GM12865 (cell line): ENCODE measurements at regions not wholly inside any gene's neighbourhood (a gene's known extent, or its start where the extent isn't known, plus 50 kb on each side); places are given as distances from the start of the nearest gene placed in this dataset.
"Not testable (repeated sequence)": the region's sequence is repeated elsewhere in the genome, so short reads cannot be mapped to it uniquely, and the experiment has no call there.

Source experiments
- DNase-seq: peaks from one replicate; pipeline ENCODE4 v3.0.0; 2010; ENCODE audit warnings: low read depth
- H3K4me3 ChIP-seq: 2 replicates; pipeline ENCODE4 v1.5.1; 2011; ENCODE audit warnings: mild to moderate bottlenecking, low read depth, low read length, control low read depth
- TF ChIP-seq, protein P1 (sequence below): IDR thresholded peaks from 2 replicates; pipeline ENCODE4 v1.5.1; 2011; ENCODE audit warnings: low read length, control low read depth, low read depth, inconsistent platforms; ENCODE audit not compliant: insufficient read depth; ENCODE audit errors: missing control alignments

DNA sequence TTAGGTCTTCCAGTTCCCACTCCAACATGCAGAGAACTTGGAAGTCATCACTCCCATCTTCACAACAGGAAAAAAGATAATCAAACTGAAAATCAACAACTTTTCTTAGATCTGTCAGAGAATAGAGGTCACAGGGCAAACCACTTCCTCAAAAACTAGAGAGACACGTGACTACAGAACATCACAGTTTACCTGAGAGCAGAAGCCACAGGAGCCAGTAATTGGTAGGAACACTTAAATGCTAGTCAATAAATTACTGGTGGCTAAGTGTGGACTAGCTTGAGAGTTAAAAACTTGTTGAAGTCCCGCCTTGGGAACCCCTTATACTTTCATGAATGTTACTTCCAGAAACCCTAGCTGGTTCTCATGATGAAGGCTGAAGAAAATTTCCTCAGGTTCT lies 81.1 kb downstream of the THSD1 start:
- not testable (repeated sequence) for DNase-seq, H3K4me3 ChIP-seq

- DNase-seq, result no peak
- no peak overlapping the region for H3K4me3 ChIP-seq
- TF ChIP-seq, protein P1, sequence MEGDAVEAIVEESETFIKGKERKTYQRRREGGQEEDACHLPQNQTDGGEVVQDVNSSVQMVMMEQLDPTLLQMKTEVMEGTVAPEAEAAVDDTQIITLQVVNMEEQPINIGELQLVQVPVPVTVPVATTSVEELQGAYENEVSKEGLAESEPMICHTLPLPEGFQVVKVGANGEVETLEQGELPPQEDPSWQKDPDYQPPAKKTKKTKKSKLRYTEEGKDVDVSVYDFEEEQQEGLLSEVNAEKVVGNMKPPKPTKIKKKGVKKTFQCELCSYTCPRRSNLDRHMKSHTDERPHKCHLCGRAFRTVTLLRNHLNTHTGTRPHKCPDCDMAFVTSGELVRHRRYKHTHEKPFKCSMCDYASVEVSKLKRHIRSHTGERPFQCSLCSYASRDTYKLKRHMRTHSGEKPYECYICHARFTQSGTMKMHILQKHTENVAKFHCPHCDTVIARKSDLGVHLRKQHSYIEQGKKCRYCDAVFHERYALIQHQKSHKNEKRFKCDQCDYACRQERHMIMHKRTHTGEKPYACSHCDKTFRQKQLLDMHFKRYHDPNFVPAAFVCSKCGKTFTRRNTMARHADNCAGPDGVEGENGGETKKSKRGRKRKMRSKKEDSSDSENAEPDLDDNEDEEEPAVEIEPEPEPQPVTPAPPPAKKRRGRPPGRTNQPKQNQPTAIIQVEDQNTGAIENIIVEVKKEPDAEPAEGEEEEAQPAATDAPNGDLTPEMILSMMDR, result no peak
Observed at GRCh38 chr13:52319876-52320275, 86.1 kb downstream of the THSD1 start.

GRCh38 chr13:52309833-52310232 lies 96.1 kb downstream of the THSD1 start:
- DNase-seq, H3K4me3 ChIP-seq: not testable (repeated sequence)

- not testable (repeated sequence) for H3K4me3 ChIP-seq, DNase-seq
Observed at GRCh38 chr13:52306336-52306735, 99.6 kb downstream of the THSD1 start.

DNA sequence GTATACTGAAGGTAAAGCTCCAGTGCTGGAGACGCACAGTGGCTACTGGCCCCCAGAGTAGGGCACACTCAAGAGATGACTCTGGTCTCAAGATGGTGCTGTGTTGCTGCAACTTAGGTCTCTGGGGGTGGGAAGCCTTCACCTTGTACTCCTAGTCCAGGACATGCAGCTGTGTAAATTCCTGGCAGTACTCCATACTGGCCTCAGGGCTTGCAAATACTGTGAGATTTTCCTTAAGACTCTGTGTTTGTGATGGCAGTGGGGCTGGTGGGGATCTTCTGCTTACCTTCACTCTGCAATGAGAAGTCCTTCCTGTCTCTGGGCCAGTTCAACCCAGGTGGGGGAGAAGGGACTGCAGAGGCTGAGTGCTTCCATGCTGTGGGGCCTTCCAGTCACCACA lies 102.9 kb downstream of the THSD1 start:
- DNase-seq, H3K4me3 ChIP-seq: not testable (repeated sequence)

DNA sequence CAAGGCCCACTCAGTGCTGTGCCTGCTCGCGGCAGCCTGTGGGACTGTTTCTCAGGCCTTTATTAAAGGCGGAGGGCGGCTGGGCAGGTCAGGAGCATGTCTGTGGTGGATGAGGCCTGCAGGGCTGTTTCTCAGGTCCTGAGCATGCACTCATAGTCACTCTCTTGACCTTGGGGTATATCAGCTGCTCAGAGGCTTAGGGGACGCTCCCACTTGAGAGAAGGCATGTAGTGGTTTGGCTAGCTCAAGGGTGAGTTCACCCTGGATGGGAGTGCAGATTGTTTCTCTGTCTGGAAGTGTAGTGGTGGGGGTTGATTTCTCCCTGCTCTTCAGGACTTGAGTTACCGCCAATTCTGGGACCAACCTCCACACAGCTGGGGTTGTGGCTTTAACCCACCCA lies 103.3 kb downstream of the THSD1 start:
- not testable (repeated sequence) for H3K4me3 ChIP-seq, DNase-seq

GRCh38 chr13:52301810-52302400 lies 104.1 kb downstream of the THSD1 start:
- not testable (repeated sequence) for H3K4me3 ChIP-seq, DNase-seq

GRCh38 chr13:52298079-52298661 lies 107.8 kb downstream of the THSD1 start:
- not testable (repeated sequence) for H3K4me3 ChIP-seq, DNase-seq

- H3K4me3 ChIP-seq, DNase-seq: not testable (repeated sequence)
Observed at GRCh38 chr13:52288891-52289290, 117.1 kb downstream of the THSD1 start.

GRCh38 chr13:52281387-52281786 lies 122.0 kb upstream of the NEK3 start:
- H3K4me3 ChIP-seq, DNase-seq: not testable (repeated sequence)

GRCh38 chr13:52279408-52279807 lies 120.0 kb upstream of the NEK3 start:
- not testable (repeated sequence) for DNase-seq, H3K4me3 ChIP-seq

DNA sequence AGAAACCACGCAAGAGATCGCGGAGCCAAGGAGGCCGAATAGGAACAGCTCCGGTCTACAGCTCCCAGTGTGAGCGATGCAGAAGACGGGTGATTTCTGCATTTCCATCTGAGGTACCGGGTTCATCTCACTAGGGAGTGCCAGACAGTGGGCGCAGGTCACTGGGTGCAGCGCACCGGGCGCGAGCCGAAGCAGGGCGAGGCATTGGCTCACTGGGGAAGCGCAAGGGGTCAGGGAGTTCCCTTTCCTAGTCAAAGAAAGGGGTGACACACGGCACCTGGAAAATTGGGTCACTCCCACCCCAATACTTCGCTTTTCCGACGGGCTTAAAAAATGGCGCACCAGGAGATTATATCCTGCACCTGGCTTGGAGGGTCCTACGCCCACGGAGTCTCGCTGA lies 94.9 kb upstream of the NEK3 start:
- H3K4me3 ChIP-seq, DNase-seq: not testable (repeated sequence)

DNA sequence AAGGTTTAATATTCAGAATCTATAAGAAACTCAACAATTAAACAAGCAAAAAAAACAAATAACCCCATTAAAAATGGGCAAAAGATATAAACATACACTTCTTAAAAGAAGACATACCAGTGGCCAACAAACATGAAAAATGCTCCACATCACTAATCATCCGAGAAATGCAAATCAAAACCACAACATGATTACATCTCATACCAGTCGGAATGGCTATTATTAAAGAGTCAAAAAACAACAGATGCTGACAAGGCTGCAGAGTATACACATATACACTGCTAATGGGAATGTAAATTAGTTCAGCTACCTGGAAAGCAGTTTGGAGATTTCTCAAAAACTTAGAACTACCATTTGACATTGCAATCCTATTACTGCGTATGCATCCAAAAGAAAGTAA lies 81.4 kb upstream of the NEK3 start:
- H3K4me3 ChIP-seq, DNase-seq: not testable (repeated sequence)

- TF ChIP-seq, protein P1, result peak; percentile 42
- not testable (repeated sequence) for H3K4me3 ChIP-seq
- peak; percentile 77 for DNase-seq
Observed at GRCh38 chr13:52235900-52236595, 76.7 kb upstream of the NEK3 start.

GRCh38 chr13:52234928-52235327 lies 75.5 kb upstream of the NEK3 start:
- DNase-seq, H3K4me3 ChIP-seq: not testable (repeated sequence)

DNA sequence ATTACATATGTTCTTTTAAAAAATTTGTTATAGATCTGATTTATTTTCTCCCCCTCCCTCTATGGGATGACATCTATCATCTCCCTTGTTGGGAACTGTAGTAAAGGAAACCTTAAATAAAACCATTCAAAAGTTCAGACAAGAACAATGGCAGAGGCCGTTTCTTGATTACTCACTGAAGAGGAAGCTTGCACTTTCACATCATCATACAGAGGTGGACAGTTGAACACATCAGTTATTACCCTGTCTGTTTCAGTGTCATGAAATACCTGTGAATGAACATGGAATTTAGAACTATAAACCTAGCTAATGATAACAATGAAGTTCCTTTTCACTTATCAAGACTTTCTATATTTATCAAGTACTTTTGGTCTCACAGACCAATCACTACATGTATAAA lies 63.7 kb upstream of the NEK3 start:
- not testable (repeated sequence) for DNase-seq, H3K4me3 ChIP-seq

GRCh38 chr13:52213920-52214319 lies 54.5 kb upstream of the NEK3 start:
- not testable (repeated sequence) for DNase-seq, H3K4me3 ChIP-seq

DNA sequence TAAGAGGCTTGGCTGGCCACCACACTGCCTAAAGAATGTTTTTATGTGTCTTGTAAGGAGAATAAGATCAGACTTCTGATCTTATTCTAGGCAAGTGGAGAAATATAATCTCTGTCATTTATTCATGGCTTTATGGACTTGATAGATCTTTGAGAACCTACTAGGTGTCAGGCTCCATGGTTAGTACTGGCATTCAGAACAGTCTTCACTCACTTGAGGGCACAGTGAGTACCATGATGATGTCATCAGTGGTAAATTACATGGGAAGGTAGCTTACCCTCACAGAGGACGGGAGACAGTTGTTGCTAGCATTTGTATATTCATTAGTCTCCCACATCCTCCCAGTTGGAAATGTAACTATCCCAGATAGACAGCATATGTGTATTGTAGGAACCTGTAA lies 53.5 kb upstream of the NEK3 start:
- H3K4me3 ChIP-seq, DNase-seq: not testable (repeated sequence)
